GM12875 (cell line): ENCODE measurements at regions not wholly inside any gene's neighbourhood (a gene's known extent, or its start where the extent isn't known, plus 50 kb on each side); places are given as distances from the start of the nearest gene placed in this dataset.

ENCODE experiments used
- H3K4me3 ChIP-seq: one replicate; pipeline ENCODE4 v1.5.1; 2011; ENCODE audit warnings: low read depth, low read length, control low read depth
- TF ChIP-seq, protein P1 (sequence below): IDR thresholded peaks from 2 replicates; pipeline ENCODE4 v1.5.1; 2011; ENCODE audit warnings: low read depth, mild to moderate bottlenecking, control low read depth, inconsistent platforms, low read length, moderate library complexity, borderline replicate concordance; ENCODE audit not compliant: insufficient read depth

GRCh38 chr1:38268226-38268625, 221.6 kb upstream of the POU3F1 start:
- H3K4me3 ChIP-seq, result no peak overlapping the region
- TF ChIP-seq, protein P1, sequence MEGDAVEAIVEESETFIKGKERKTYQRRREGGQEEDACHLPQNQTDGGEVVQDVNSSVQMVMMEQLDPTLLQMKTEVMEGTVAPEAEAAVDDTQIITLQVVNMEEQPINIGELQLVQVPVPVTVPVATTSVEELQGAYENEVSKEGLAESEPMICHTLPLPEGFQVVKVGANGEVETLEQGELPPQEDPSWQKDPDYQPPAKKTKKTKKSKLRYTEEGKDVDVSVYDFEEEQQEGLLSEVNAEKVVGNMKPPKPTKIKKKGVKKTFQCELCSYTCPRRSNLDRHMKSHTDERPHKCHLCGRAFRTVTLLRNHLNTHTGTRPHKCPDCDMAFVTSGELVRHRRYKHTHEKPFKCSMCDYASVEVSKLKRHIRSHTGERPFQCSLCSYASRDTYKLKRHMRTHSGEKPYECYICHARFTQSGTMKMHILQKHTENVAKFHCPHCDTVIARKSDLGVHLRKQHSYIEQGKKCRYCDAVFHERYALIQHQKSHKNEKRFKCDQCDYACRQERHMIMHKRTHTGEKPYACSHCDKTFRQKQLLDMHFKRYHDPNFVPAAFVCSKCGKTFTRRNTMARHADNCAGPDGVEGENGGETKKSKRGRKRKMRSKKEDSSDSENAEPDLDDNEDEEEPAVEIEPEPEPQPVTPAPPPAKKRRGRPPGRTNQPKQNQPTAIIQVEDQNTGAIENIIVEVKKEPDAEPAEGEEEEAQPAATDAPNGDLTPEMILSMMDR, result no peak

DNA sequence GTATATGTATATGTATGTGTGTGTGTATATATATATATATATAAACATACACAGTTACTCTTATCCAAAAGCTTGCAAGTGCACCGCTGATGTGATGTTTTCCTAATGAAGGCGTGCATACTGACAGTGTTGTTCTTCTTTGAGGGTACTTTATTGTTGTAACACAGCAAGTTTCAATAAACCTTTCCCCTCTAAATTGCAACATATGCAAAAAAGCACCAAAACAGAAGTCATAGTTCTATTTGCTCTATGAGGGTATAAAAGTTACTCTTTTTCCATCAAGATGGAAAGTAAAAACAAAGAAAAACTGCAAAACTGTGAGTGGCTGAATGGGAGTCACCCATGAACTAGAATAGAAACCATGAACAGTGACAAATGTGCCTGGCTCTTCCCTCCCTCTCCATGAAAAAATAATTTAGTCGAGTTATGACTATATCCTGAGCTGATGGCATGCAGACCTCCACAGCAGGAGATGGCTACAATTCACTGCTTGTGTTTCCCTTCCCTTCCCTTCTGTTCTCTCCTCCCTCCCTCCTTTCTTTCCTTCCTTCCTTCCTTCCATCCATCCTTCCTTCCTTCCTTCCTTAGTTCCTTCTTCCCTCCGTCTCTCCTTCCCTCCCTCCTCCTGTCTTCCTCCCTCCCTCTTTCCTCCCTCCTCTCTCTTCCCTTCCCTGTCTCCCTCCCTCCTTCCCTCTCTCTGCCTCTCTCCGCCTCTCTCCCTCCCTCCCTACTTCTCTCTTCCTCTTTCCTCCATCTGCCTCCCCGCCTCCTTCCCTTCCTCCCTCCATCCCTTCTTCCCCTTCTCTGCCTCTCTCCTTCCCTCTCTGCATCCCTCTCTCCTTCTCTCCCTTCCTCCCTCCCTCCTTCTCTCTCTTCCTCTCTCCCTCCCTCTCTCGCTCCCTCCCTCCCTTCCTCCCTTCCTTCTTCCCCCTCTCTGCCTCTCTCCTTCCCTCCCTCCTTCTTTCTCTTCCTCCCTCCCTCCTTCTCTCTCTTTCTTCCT, 220.7 kb upstream of the POU3F1 start:
- TF ChIP-seq, protein P1, result no peak
- no peak overlapping the region for H3K4me3 ChIP-seq

- no peak overlapping the region for H3K4me3 ChIP-seq
- TF ChIP-seq, protein P1, result no peak
Measured at GRCh38 chr1:38266197-38266520, 219.6 kb upstream of the POU3F1 start.

DNA sequence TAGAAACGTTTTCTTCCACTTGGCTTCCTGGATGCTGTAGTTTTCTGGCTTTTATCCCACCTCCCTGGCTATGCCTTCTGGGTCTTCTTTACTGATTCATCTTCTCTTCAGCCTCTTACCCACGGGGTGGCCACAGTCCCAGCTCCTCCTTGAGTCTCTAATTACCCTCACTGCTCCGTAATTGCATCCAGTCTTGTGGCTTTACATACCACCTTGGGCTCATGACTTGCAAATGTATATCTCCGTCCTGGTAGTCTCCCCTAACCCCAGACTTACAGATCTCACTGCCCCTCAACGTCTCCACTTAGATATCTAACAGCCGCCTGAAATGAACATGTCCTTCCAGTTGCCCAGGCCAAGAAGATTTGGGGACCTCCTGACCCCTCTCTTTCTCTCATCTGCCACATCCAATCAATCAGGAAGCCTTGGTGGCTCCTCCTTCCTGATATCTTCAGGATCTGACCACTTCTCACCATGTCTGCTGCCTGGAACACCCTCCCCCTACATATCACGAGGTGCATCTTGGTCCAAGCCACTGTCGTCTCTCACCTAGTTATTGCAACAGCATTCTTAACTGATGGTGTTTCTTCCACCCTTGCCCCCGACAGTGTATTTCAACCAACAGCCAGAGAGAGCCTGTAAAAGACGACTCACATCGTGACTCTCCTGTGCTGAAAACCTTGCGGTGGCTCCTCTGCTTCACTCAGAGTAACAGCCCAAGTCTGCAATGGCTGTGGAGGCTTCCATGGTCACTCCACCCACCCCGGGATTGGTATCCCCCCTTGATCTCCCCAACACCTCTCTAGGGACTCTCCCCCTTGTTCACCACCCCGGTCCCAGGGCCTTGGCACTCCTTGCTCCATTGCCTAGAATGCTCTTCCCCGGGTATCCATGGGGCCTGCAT, 219.0 kb upstream of the POU3F1 start:
- TF ChIP-seq, protein P1, result no peak
- no peak overlapping the region for H3K4me3 ChIP-seq

DNA sequence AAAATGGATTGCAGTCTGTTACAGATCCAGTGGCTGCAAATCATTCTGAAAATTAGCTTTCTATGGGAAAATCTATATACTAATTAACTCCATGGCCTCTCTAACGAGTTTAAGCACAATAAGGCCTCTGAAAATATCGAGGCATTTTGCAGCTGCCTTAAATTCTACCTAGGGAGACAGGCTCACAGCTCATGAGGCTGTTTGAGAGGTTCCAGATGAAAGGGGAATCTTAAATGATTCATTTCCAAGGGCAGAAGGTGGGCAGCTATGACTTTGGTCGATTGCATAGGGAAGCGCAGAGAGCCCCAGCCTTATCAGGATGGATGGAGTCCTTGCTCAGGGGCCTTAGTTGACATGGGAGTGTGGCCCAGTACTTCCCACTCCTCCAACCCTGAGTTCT, 216.8 kb upstream of the POU3F1 start:
- TF ChIP-seq, protein P1, result no peak
- H3K4me3 ChIP-seq, result no peak overlapping the region

DNA sequence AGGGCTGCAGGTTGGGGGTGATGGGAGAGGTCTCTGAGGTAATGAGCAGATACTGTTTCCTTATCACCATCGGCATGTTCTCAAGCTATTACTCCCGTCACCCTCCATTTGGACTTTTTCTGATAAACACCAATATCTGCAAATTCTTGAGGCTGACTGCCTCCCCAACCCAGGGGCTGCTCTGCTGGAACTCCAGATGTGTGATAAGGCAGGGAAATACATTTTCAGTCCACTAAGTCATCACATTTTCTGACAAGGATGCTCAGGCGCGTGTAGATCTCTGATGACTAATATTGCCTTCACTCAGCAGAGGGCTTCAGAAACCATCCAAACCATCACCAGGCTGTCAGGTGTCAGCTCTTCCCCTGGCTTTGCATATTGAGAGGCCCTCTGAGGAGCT, 215.0 kb upstream of the POU3F1 start:
- no peak overlapping the region for H3K4me3 ChIP-seq
- TF ChIP-seq, protein P1, result no peak
